Stomach (tissue), 8 donors: ENCODE measurements at regions not wholly inside any gene's neighbourhood (a gene's known extent, or its start where the extent isn't known, plus 50 kb on each side); places are given as distances from the start of the nearest gene placed in this dataset.

Source experiments
- DNase-seq, 2 donors: peaks; one replicate each; pipeline versions ENCODE4 v3.0.0 to v3.0.0-alpha.2; 2013 to 2019
- H3K27ac ChIP-seq, 5 donors: fragments of 200-600 bp in 4 of 5; sonication (generic) in 4 of 5; one replicate each; pipeline ENCODE4 v1.5.1; 2013 to 2019; ENCODE audit warnings: mild to moderate bottlenecking in 1 of 5, moderate library complexity in 1 of 5
- H3K27me3 ChIP-seq, 3 donors: fragments of 200-600 bp; sonication (generic); one replicate each; pipeline ENCODE4 v1.5.1; 2017 to 2019; ENCODE audit warnings: mixed run types in 1 of 3
- H3K36me3 ChIP-seq, 4 donors: fragments of 200-600 bp; sonication (generic); 1 replicate in 3 of 4; 2 replicates in 1 of 4; pipeline ENCODE4 v1.5.1; 2016 to 2019
- H3K4me1 ChIP-seq, 4 donors: fragments of 200-600 bp; sonication (generic); one replicate each; pipeline ENCODE4 v1.5.1; 2016 to 2019
- H3K4me3 ChIP-seq, 4 donors: fragments of 200-600 bp; sonication (generic) in 3 of 4; one replicate each; pipeline ENCODE4 v1.5.1; 2016 to 2019; ENCODE audit warnings: mild to moderate bottlenecking in 1 of 4
- H3K9me3 ChIP-seq, 4 donors: fragments of 200-600 bp; sonication (generic); one replicate each; pipeline ENCODE4 v1.5.1; 2016 to 2019
- CTCF ChIP-seq, 7 experiments: fragments of 450-650 bp in 4 of 7; fragments of 200-600 bp in 3 of 7; sonication (generic) in 3 of 7; IDR thresholded peaks; one replicate each; pipeline ENCODE4 v1.5.1; 2016 to 2019; ENCODE audit warnings: antibody characterized with exemption in 7 of 7, control low read depth in 2 of 7, mild to moderate bottlenecking in 1 of 7
- EP300 ChIP-seq: sonication (generic); formaldehyde crosslinking; IDR thresholded peaks from one replicate; pipeline ENCODE4 v1.6.1; 2017; ENCODE audit warnings: antibody characterized with exemption
- POLR2A ChIP-seq, 4 donors: fragments of 450-650 bp; IDR thresholded peaks; one replicate each; pipeline ENCODE4 v1.6.1; 2016; ENCODE audit warnings: antibody characterized with exemption in 4 of 4, control low read depth in 2 of 4, mild to moderate bottlenecking in 1 of 4, moderate library complexity in 1 of 4
- POLR2AphosphoS5 ChIP-seq, 3 donors: sonication (generic); formaldehyde crosslinking; IDR thresholded peaks; one replicate each; pipeline ENCODE4 v1.6.1; 2016; ENCODE audit warnings: antibody characterized with exemption in 3 of 3
- WGBS, 5 donors: extraction: QIAGEN DNeasy Blood & Tissue Kit in 3 of 5; methylation state at CpG; one replicate each; pipeline versions ENCODE4 v1.1.5 to v1.1.7; 2013 to 2018; 5-methylcytosine and 5-hydroxymethylcytosine counted together
- intact Hi-C: fragments of 100-400 bp; cut with DNase I; formaldehyde crosslinking; loops from one replicate; pipeline ENCODE4 v1.15.1; 2023; ENCODE audit warnings: low total_unique reads
- donor health status: healthy with polysubstance abuse.
- donor health status: Bipolar disorder and iron deficiency.
- donor health status: healthy.

- Histone ChIP-seq H3K9me3 (no peaks in the 10 kb centered on the region), H3K36me3 (no peaks in the 10 kb centered on the region), H3K27me3 (no peaks in the 10 kb centered on the region), H3K4me3 (no peak overlapping the region), H3K4me1 (no peaks in the 10 kb centered on the region), H3K27ac (no peak overlapping the region)
- WGBS, 5 donors = 68 to 74% (median 73%) methylated on average over 4 of the region's 4 CpGs
- intact Hi-C loops = no loop called here
- no peak for DNase-seq
- no peak for TF ChIP-seq POLR2AphosphoS5 (IDR thresholded peaks at IDR 0.05)
- no peak for TF ChIP-seq CTCF (IDR thresholded peaks at IDR 0.05)
- TF ChIP-seq EP300 = no peak
- no peak for TF ChIP-seq POLR2A (IDR thresholded peaks at IDR 0.05)
These were observed 512.5 kb downstream of the DMAC1 start for GRCh38 chr9:7287065-7287464.

- Histone ChIP-seq H3K4me1 (no peaks in the 10 kb centered on the region), H3K27ac (no peak overlapping the region), H3K9me3 (no peaks in the 10 kb centered on the region), H3K36me3 (no peaks in the 10 kb centered on the region), H3K27me3 (no peaks in the 10 kb centered on the region), H3K4me3 (no peak overlapping the region)
- DNase-seq = no peak
- intact Hi-C loops = no loop called here
- 67 to 93% (median 68%) methylated on average over 2 of the region's 2 CpGs for WGBS, 5 donors
- TF ChIP-seq CTCF (IDR thresholded peaks at IDR 0.05) (no peak), POLR2A (IDR thresholded peaks at IDR 0.05) (no peak), POLR2AphosphoS5 (IDR thresholded peaks at IDR 0.05) (no peak), EP300 (no peak)
These were observed 513.5 kb downstream of the DMAC1 start for GRCh38 chr9:7286101-7286500.

- Histone ChIP-seq H3K36me3 (no peaks in the 10 kb centered on the region), H3K27me3 (no peaks in the 10 kb centered on the region), H3K4me3 (no peak overlapping the region), H3K9me3 (no peaks in the 10 kb centered on the region), H3K4me1 (no peaks in the 10 kb centered on the region), H3K27ac (no peak overlapping the region)
- DNase-seq = no peak
- WGBS, 5 donors = 43 to 74% (median 69%) methylated on average over 5 of the region's 5 CpGs
- intact Hi-C loops = no loop called here
- no peak for TF ChIP-seq POLR2AphosphoS5 (IDR thresholded peaks at IDR 0.05)
- TF ChIP-seq CTCF (IDR thresholded peaks at IDR 0.05) = no peak
- TF ChIP-seq POLR2A (IDR thresholded peaks at IDR 0.05) = no peak
- no peak for TF ChIP-seq EP300
These were observed 514.4 kb downstream of the DMAC1 start for GRCh38 chr9:7285199-7285598.

- WGBS, 5 donors = 16 to 63% (median 55%) methylated on average over 2 of the region's 2 CpGs
- Histone ChIP-seq H3K27me3 (no peaks in the 10 kb centered on the region), H3K9me3 (no peaks in the 10 kb centered on the region), H3K27ac (no peak overlapping the region), H3K4me3 (no peak overlapping the region), H3K4me1 (no peaks in the 10 kb centered on the region), H3K36me3 (no peaks in the 10 kb centered on the region)
- no peak for DNase-seq
- intact Hi-C loops = no loop called here
- no peak for TF ChIP-seq CTCF (IDR thresholded peaks at IDR 0.05)
- TF ChIP-seq POLR2AphosphoS5 (IDR thresholded peaks at IDR 0.05) = no peak
- no peak for TF ChIP-seq EP300
- no peak for TF ChIP-seq POLR2A (IDR thresholded peaks at IDR 0.05)
These were observed 515.1 kb downstream of the DMAC1 start for GRCh38 chr9:7284517-7284916.
